Mesodermal cell (in vitro differentiated cells): ENCODE measurements at regions not wholly inside any gene's neighbourhood (a gene's known extent, or its start where the extent isn't known, plus 50 kb on each side); places are given as distances from the start of the nearest gene placed in this dataset.
"Not testable (repeated sequence)": the region's sequence is repeated elsewhere in the genome, so short reads cannot be mapped to it uniquely, and the experiment has no call there.

Experiments
- H3K27ac ChIP-seq: 2 replicates; pipeline ENCODE4 v1.7.0; 2013; ENCODE audit warnings: mild to moderate bottlenecking, low read depth, low read length, moderate library complexity; ENCODE audit not compliant: severe bottlenecking
- H3K36me3 ChIP-seq: 2 replicates; pipeline ENCODE4 v1.7.1; 2013; ENCODE audit warnings: mild to moderate bottlenecking, low read length, moderate library complexity; ENCODE audit not compliant: control insufficient read depth, insufficient read depth
- H3K4me1 ChIP-seq: one replicate; pipeline ENCODE4 v1.7.1; 2013; ENCODE audit warnings: mild to moderate bottlenecking, low read length; ENCODE audit not compliant: insufficient read depth, control insufficient read depth, poor library complexity, severe bottlenecking
- H3K4me3 ChIP-seq: 2 replicates; pipeline ENCODE4 v1.7.0; 2013; ENCODE audit warnings: low read length, control low read depth, mild to moderate bottlenecking; ENCODE audit not compliant: insufficient read depth, poor library complexity, severe bottlenecking; ENCODE audit errors: extremely low read depth
- H3K9me3 ChIP-seq: 2 replicates; pipeline ENCODE4 v1.7.1; 2013; ENCODE audit warnings: mild to moderate bottlenecking, low read length, moderate library complexity; ENCODE audit not compliant: control insufficient read depth
- WGBS, 2 experiments: methylation state at CpG; one replicate each; pipeline ENCODE4 v1.1.5; 2013; ENCODE audit warnings: missing lambda C conversion rate in 2 of 2; ENCODE audit not compliant: insufficient coverage in 2 of 2; 5-methylcytosine and 5-hydroxymethylcytosine counted together

DNA sequence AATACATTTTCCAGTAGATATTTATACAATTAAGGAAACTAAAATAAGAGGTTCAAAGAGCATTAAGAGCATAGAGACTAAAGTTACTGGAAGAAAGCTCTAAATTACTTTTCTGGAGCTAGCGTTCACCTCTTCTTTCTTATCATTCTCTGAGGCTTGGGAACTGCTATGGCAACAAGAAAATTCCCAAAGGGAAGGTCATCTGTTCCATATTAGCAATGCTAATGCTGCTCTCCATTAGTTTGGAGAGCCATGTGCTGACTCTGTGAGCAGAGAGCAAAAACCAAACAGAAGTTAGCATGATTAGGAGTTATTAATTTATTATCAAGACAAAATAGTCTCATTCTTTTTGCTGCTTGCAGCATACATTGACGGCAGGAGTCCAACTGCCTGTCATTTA is 143.1 kb upstream of the SLC16A7 start:
- Histone ChIP-seq H3K4me1 (peaks cover 4% of the 10 kb centered on the region), H3K27ac (no peak overlapping the region), H3K36me3 (no peaks in the 10 kb centered on the region), H3K9me3 (no peaks in the 10 kb centered on the region), H3K4me3 (no peak overlapping the region)
- 100% methylated on average over 1 of the region's 2 CpGs; no CpG with 5 or more reads in 1 of the 2 experiments for WGBS, 2 experiments

DNA sequence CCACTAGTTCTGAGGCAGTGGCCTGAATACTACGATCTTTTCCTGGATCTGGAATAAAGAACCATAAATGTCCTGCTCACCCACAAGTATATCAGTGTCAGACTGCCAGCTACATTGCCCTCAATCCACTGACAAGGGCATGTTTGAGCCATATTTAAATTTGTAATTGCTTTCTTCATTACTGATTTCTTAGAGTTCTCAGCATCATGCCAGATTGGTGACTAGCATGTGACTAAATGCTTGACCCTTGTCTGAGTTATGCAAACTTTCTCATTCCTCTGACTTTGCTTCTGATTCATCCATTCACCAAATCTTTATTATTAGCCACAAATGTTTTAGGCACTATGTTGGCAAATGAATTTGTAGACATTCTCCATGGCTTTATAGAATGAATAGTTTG is 143.6 kb upstream of the SLC16A7 start:
- WGBS, 2 experiments, result 100% methylated on average over 1 of the region's 1 CpG

DNA sequence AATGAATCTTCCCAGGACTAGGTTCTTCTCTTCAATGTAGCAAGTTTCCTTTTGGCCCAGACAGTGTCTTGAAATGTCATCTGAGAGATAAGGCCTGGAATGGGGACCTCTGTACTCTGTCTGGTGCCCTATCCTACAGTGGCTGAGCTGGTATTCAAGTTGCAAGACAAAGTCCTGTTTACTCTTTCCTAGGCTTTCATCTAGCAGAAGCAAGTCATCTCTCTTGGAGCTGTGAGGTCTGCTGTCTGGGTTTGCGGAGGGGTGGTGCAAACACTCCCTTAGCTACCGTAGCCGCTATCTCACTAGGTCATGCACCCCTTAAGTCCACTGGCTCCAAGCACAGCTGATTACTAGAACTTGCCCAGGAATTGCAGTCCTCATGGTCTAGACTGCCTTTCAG is 149.7 kb upstream of the SLC16A7 start:
- WGBS, 2 experiments, result 75 to 83% methylated on average over 1 to 2 of the region's 3 CpGs
- H3K27ac ChIP-seq, result no peak overlapping the region
- H3K9me3 ChIP-seq, result peaks cover 4% of the 10 kb centered on the region
- no peak overlapping the region for H3K4me3 ChIP-seq
- no peaks in the 10 kb centered on the region for H3K4me1 ChIP-seq
- H3K36me3 ChIP-seq, result no peaks in the 10 kb centered on the region

More for the DNA sequence above, 143.6 kb upstream of the SLC16A7 start:
- no peaks in the 10 kb centered on the region for H3K36me3 ChIP-seq
- no peak overlapping the region for H3K4me3 ChIP-seq
- no peak overlapping the region for H3K27ac ChIP-seq
- peaks cover 4% of the 10 kb centered on the region for H3K4me1 ChIP-seq
- H3K9me3 ChIP-seq, result no peaks in the 10 kb centered on the region

DNA sequence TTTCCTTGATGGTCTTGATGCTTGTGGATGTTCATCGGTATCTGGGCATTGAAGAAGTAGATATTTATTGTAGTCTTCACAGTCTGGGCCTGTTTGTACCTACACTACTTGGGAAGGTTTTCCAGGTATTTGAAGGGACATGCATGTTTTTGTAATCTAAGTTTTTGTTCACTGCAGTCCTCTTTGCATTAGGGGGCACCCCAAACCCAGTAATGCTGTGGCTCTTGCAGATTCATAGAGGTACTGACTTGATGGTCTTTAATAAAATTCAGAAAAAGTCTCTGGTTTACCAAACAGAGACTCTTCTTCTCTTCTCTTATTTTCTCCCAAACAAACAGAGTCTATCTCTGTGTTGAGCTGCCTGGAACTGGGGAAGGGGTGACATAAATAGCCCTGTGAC is 150.9 kb upstream of the SLC16A7 start:
- H3K4me1 ChIP-seq, result no peaks in the 10 kb centered on the region
- no peaks in the 10 kb centered on the region for H3K36me3 ChIP-seq
- WGBS, 2 experiments, result 100% methylated on average over 1 of the region's 1 CpG; no CpG with 5 or more reads in 1 of the 2 experiments
- H3K9me3 ChIP-seq, result peaks cover 14% of the 10 kb centered on the region
- no peak overlapping the region for H3K4me3 ChIP-seq
- no peak overlapping the region for H3K27ac ChIP-seq

DNA sequence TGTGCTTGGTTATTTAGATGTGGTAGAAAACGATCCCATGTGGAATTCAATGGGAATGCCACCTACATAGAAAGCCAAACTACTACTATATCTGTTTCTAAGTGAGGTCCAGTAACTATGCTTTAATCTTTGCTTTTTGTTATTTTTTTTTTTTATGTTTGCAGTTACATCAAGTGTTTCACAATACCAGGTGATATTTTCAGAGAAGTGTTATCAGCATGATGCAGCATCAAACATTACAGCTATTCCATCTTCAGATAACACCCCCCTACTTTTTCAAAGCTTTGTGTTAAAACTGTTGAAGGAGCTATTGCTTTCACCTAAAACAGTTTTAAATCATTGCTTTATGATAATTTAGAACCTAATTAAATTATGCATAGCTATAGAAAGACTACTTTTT is 163.8 kb upstream of the SLC16A7 start:
- Histone ChIP-seq H3K4me1 (no peaks in the 10 kb centered on the region), H3K4me3 (no peak overlapping the region), H3K36me3 (no peaks in the 10 kb centered on the region), H3K27ac (no peak overlapping the region), H3K9me3 (no peaks in the 10 kb centered on the region)
- no CpG with 5 or more reads among the region's 1 CpG for WGBS, 2 experiments

DNA sequence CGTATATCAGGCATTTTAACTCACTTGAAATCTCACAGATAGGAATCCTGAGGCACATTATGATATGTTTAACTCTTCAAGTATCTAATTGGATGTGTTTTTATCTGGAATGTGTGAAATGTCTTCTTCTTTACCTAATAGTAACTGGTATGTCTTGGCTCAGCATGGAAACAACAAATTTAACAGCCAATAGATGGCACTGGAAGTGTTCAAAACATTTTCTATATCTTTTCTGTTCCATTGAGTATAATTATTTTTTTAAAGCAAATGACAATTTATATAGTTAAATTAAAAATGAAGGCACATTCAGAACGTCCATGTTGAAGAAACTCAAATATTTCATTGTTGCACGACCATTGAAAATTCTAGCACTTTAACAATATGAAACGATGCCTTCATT is 164.6 kb upstream of the SLC16A7 start:
- Histone ChIP-seq H3K4me1 (no peaks in the 10 kb centered on the region), H3K4me3 (no peak overlapping the region), H3K9me3 (no peaks in the 10 kb centered on the region), H3K36me3 (no peaks in the 10 kb centered on the region), H3K27ac (no peak overlapping the region)
- WGBS, 2 experiments, result 67% methylated on average over 3 of the region's 4 CpGs; no CpG with 5 or more reads in 1 of the 2 experiments

DNA sequence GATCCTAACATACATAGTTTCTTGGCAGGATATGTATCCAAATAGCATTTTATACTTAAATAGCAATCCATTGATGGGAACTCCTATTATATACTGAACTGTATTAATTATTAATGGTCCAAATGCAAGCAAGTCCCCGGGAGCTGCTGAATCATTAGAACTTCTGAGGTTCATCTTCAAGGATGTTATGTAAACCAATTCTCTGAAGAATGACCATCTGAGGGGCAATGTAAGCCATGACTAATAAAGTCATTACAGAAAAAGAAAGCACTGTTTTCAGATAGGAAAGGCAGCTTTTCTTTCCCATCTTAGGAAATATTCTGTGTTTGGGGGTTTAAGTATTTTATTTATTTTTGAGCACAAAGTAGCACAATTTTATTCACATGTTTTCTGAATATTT is 166.1 kb upstream of the SLC16A7 start:
- Histone ChIP-seq H3K36me3 (no peaks in the 10 kb centered on the region), H3K4me1 (no peaks in the 10 kb centered on the region), H3K27ac (no peak overlapping the region), H3K9me3 (no peaks in the 10 kb centered on the region), H3K4me3 (no peak overlapping the region)
- WGBS, 2 experiments, result 100% methylated on average over 1 of the region's 1 CpG; no CpG with 5 or more reads in 1 of the 2 experiments

DNA sequence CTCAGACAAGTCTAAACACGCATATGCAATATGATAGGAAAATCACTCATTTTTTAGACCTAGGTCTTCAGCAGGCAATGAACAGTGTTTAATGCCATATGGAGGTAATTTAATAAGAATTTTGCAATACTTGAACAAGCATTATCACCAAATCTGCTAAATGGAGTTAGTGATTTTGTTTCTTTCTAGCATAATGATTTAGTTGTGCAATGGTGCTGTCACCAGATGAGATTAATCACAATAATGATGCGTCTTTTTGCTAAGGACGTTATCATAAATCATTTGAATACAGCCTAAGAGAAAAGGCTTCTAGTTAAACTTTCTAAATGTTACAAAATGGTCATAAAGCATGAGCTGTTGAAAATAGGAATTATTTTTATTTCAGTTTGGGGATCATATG is 170.0 kb upstream of the SLC16A7 start:
- H3K4me3 ChIP-seq, result no peak overlapping the region
- no peak overlapping the region for H3K27ac ChIP-seq
- H3K4me1 ChIP-seq, result no peaks in the 10 kb centered on the region
- no peaks in the 10 kb centered on the region for H3K9me3 ChIP-seq
- no peaks in the 10 kb centered on the region for H3K36me3 ChIP-seq
- WGBS, 2 experiments, result 100% methylated on average over 1 of the region's 3 CpGs; no CpG with 5 or more reads in 1 of the 2 experiments

DNA sequence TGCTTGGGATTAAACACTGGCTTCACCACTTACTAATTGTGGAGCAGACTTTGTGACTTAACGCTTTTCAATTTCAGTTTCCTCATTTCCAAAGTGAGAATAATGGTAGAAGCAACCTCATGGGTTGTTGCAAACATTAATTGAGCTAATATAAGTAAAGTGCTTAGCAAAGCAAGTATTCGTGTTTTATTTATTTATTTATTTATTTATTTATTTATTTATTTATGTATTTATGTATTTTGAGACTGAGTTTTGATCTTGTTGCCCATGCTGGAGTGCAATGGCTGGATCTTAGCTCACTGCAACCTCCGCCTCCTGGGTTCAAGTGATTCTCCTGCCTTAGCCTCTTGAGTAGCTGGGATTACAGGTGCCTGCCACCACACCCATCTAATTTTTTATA is 171.2 kb upstream of the SLC16A7 start:
- H3K27ac ChIP-seq, H3K4me1 ChIP-seq, H3K36me3 ChIP-seq, H3K4me3 ChIP-seq, H3K9me3 ChIP-seq: not testable (repeated sequence)
- WGBS, 2 experiments, result no CpG with 5 or more reads among the region's 3 CpGs

DNA sequence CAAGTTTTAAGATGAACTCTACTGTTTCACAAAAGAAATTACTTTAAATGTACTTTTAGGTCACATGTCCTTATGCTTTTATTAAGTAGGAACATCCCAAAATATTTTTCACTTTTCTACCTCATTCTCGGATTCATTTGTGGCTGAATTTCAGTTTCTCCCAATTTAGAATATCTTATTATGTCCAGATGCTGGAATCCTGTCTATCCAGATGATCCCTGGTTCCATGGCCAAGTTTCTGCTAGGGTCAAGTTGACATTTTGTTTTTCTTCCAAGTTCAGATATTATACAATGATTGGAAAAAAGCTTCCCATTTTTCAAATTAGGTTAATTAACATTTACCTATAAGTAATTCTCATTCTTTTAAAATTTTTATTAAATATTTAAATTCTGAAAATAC is 181.8 kb upstream of the SLC16A7 start:
- Histone ChIP-seq H3K4me1 (no peaks in the 10 kb centered on the region), H3K27ac (no peak overlapping the region), H3K36me3 (no peaks in the 10 kb centered on the region), H3K4me3 (no peak overlapping the region), H3K9me3 (no peaks in the 10 kb centered on the region)
- WGBS, 2 experiments, result 100% methylated on average over 1 of the region's 1 CpG; no CpG with 5 or more reads in 1 of the 2 experiments

DNA sequence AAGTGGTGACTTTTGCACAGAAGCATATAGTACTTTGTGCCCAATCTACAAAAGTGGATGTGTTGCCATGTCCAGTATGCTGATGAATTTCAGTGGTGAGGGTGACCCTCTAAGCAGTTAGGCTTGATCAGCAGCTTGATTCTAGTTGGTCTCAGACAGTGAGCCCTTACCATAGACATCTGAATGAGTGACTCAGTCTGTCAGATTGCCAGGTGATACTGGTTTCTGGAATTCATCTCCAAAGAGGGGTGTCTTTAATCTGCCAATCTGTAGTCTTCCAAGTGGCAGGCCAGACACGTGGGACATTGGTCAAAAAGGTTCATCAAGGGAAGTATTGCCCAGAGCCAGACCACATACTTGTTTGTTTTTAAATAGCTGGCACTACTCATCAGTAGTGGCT is 187.4 kb upstream of the SLC16A7 start:
- no peaks in the 10 kb centered on the region for H3K4me1 ChIP-seq
- no peak overlapping the region for H3K27ac ChIP-seq
- 75 to 86% methylated on average over 1 of the region's 1 CpG for WGBS, 2 experiments
- H3K9me3 ChIP-seq, result no peaks in the 10 kb centered on the region
- no peak overlapping the region for H3K4me3 ChIP-seq
- H3K36me3 ChIP-seq, result no peaks in the 10 kb centered on the region
